ENCODE measurements at regions not wholly inside any gene's neighbourhood (a gene's known extent, or its start where the extent isn't known, plus 50 kb on each side); places are given as distances from the start of the nearest gene placed in this dataset.

- ATAC-seq, result no peak
- no peak for TF ChIP-seq ISL1 (CRISPR knock-in tag; IDR thresholded peaks at IDR 0.05)
- no peak for TF ChIP-seq RARB (CRISPR knock-in tag; IDR thresholded peaks at IDR 0.05)
- TF ChIP-seq PPARA (CRISPR knock-in tag; IDR thresholded peaks at IDR 0.05; ENCODE audit: borderline replicate concordance), result no peak
- no peak for TF ChIP-seq ZFP3 (CRISPR knock-in tag; IDR thresholded peaks at IDR 0.05)
- TF ChIP-seq GLIS3 (CRISPR knock-in tag; IDR thresholded peaks at IDR 0.05), result no peak
- TF ChIP-seq ZFP30 (CRISPR knock-in tag; IDR thresholded peaks at IDR 0.05), result no peak
- no peak for TF ChIP-seq ZC3H10 (CRISPR knock-in tag; IDR thresholded peaks at IDR 0.05)
- no peak for TF ChIP-seq TCF4 (CRISPR knock-in tag; IDR thresholded peaks at IDR 0.05; ENCODE audit: borderline replicate concordance)
- TF ChIP-seq SNAI2 (CRISPR knock-in tag; IDR thresholded peaks at IDR 0.05), result no peak
- no peak for TF ChIP-seq CSRNP3 (CRISPR knock-in tag; IDR thresholded peaks at IDR 0.05)
- TF ChIP-seq BACH2 (CRISPR knock-in tag; IDR thresholded peaks at IDR 0.05; ENCODE audit: borderline replicate concordance), result no peak
- TF ChIP-seq ZNF565 (CRISPR knock-in tag; conservative IDR thresholded peaks at IDR 0.05; ENCODE audit: low read depth), result no peak
- TF ChIP-seq ZNF70 (CRISPR knock-in tag; IDR thresholded peaks at IDR 0.05), result no peak
- TF ChIP-seq CREB5 (CRISPR knock-in tag; IDR thresholded peaks at IDR 0.05; ENCODE audit: low read depth), result no peak
- no peak for TF ChIP-seq ARNTL (CRISPR knock-in tag; IDR thresholded peaks at IDR 0.05; ENCODE audit: borderline replicate concordance, low read depth)
- no peak for TF ChIP-seq TOX (CRISPR knock-in tag; IDR thresholded peaks at IDR 0.05; ENCODE audit: borderline replicate concordance)
Observed at GRCh38 chr22:48923165-48923865, 904.4 kb downstream of the BRD1 start.

GRCh38 chr22:48921411-48921903 is 906.2 kb downstream of the BRD1 start:
- TF ChIP-seq ZFP3 (CRISPR knock-in tag; IDR thresholded peaks at IDR 0.05) (no peak), ZNF70 (CRISPR knock-in tag; IDR thresholded peaks at IDR 0.05) (no peak), TOX (CRISPR knock-in tag; IDR thresholded peaks at IDR 0.05; ENCODE audit: borderline replicate concordance) (no peak), ARNTL (CRISPR knock-in tag; IDR thresholded peaks at IDR 0.05; ENCODE audit: borderline replicate concordance, low read depth) (no peak), PATZ1 (CRISPR knock-in tag; IDR thresholded peaks at IDR 0.05; ENCODE audit: borderline replicate concordance) (no peak), OSR1 (CRISPR knock-in tag; IDR thresholded peaks at IDR 0.05) (no peak), ZNF565 (CRISPR knock-in tag; conservative IDR thresholded peaks at IDR 0.05; ENCODE audit: low read depth) (no peak), ZNF8 (CRISPR knock-in tag; IDR thresholded peaks at IDR 0.05) (no peak), PPARA (CRISPR knock-in tag; IDR thresholded peaks at IDR 0.05; ENCODE audit: borderline replicate concordance) (no peak), BACH2 (CRISPR knock-in tag; IDR thresholded peaks at IDR 0.05; ENCODE audit: borderline replicate concordance) (no peak), POU6F1 (CRISPR knock-in tag; IDR thresholded peaks at IDR 0.05; ENCODE audit: borderline replicate concordance, low read depth) (no peak), ZC3H10 (CRISPR knock-in tag; IDR thresholded peaks at IDR 0.05) (no peak), ISL1 (CRISPR knock-in tag; IDR thresholded peaks at IDR 0.05) (no peak), TSHZ2 (CRISPR knock-in tag; IDR thresholded peaks at IDR 0.05) (no peak), TCF4 (CRISPR knock-in tag; IDR thresholded peaks at IDR 0.05; ENCODE audit: borderline replicate concordance) (no peak), GLIS3 (CRISPR knock-in tag; IDR thresholded peaks at IDR 0.05) (no peak), CREB5 (CRISPR knock-in tag; IDR thresholded peaks at IDR 0.05; ENCODE audit: low read depth) (no peak), ZFP30 (CRISPR knock-in tag; IDR thresholded peaks at IDR 0.05) (no peak)
- no peak for ATAC-seq

Data from SK-N-SH treated with all-trans-retinoic acid at 6 μM for 48 hours (cell line).